HG03159 (cell line): ENCODE measurements at regions not wholly inside any gene's neighbourhood (a gene's known extent, or its start where the extent isn't known, plus 50 kb on each side); places are given as distances from the start of the nearest gene placed in this dataset.
"Not testable (repeated sequence)": the region's sequence is repeated elsewhere in the genome, so short reads cannot be mapped to it uniquely, and the experiment has no call there.

Experiments used
- ATAC-seq: cut with Tn5 transposase; IDR thresholded peaks from one replicate; pipeline ENCODE4 v1.9.1; 2021; ENCODE audit warnings: mild to moderate bottlenecking, moderate library complexity; ENCODE audit not compliant: unreplicated experiment

- ATAC-seq = not testable (repeated sequence)
These were observed 1187.6 kb upstream of the AUTS2 start for GRCh38 chr7:68410693-68411092.

GRCh38 chr7:68411742-68412141 is 1186.5 kb upstream of the AUTS2 start:
- no peak for ATAC-seq

- ATAC-seq = no peak
These were observed 1183.4 kb upstream of the AUTS2 start for GRCh38 chr7:68414631-68415425.

- ATAC-seq = no peak
These were observed 1181.3 kb upstream of the AUTS2 start for GRCh38 chr7:68417002-68417401.

GRCh38 chr7:68417659-68418058 is 1180.6 kb upstream of the AUTS2 start:
- no peak for ATAC-seq

GRCh38 chr7:68420342-68421192 is 1177.7 kb upstream of the AUTS2 start:
- ATAC-seq = no peak

GRCh38 chr7:68421712-68422111 is 1176.6 kb upstream of the AUTS2 start:
- no peak for ATAC-seq

- ATAC-seq = no peak
These were observed 1176.0 kb upstream of the AUTS2 start for GRCh38 chr7:68422281-68422680.

GRCh38 chr7:68423356-68423755 is 1174.9 kb upstream of the AUTS2 start:
- no peak for ATAC-seq

GRCh38 chr7:68424658-68425297 is 1173.5 kb upstream of the AUTS2 start:
- ATAC-seq = no peak

GRCh38 chr7:68425377-68425776 is 1172.9 kb upstream of the AUTS2 start:
- no peak for ATAC-seq

GRCh38 chr7:68429411-68430117 is 1168.7 kb upstream of the AUTS2 start:
- no peak for ATAC-seq

- ATAC-seq = no peak
These were observed 1165.7 kb upstream of the AUTS2 start for GRCh38 chr7:68432585-68432984.

- ATAC-seq = no peak
These were observed 1164.7 kb upstream of the AUTS2 start for GRCh38 chr7:68433462-68434070.

GRCh38 chr7:68434857-68435256 is 1163.4 kb upstream of the AUTS2 start:
- ATAC-seq = no peak

- no peak for ATAC-seq
These were observed 1160.3 kb upstream of the AUTS2 start for GRCh38 chr7:68438016-68438415.

GRCh38 chr7:68438811-68439210 is 1159.5 kb upstream of the AUTS2 start:
- ATAC-seq = no peak

GRCh38 chr7:68439897-68440296 is 1158.4 kb upstream of the AUTS2 start:
- ATAC-seq = no peak

GRCh38 chr7:68440866-68441265 is 1157.4 kb upstream of the AUTS2 start:
- ATAC-seq = no peak

- no peak for ATAC-seq
These were observed 1156.6 kb upstream of the AUTS2 start for GRCh38 chr7:68441645-68442044.
